Activated CD8-positive, alpha-beta memory T cell treated with anti-CD3 and anti-CD28 coated beads, Interleukin-2, amount 10 ng/mL, durations not matched to agents 7 days and 5 days (primary cell): ENCODE measurements at regions not wholly inside any gene's neighbourhood (a gene's known extent, or its start where the extent isn't known, plus 50 kb on each side); places are given as distances from the start of the nearest gene placed in this dataset.
"Not testable (repeated sequence)": the region's sequence is repeated elsewhere in the genome, so short reads cannot be mapped to it uniquely, and the experiment has no call there.

Source experiments
- ATAC-seq: fragments of 150-1000 bp; cut with Tn5 transposase; one replicate; pipeline ENCODE4 v1.10.0; 2021; ENCODE audit warnings: moderate library complexity
- CTCF ChIA-PET: fragments of 350-600 bp; sonication (Branson Sonifier 250); formaldehyde crosslinking; loops from one replicate; lab custom pipeline; 2021; ENCODE audit warnings: antibody characterized with exemption; lab: Charles Lee
- DNase-seq: peaks from one replicate; pipeline ENCODE4 v3.0.0-alpha.2; 2020
- H3K27ac Mint-ChIP-seq: one replicate; pipeline ENCODE4 v1.8.0; 2021; ENCODE audit warnings: mild to moderate bottlenecking, mixed read lengths
- H3K27me3 Mint-ChIP-seq: one replicate; pipeline ENCODE4 v1.8.0; 2021; ENCODE audit warnings: mixed read lengths
- H3K36me3 Mint-ChIP-seq: one replicate; pipeline ENCODE4 v1.8.0; 2021; ENCODE audit warnings: mild to moderate bottlenecking, mixed read lengths
- H3K4me1 Mint-ChIP-seq: one replicate; pipeline ENCODE4 v1.8.0; 2021; ENCODE audit warnings: mixed read lengths
- H3K4me3 Mint-ChIP-seq: one replicate; pipeline ENCODE4 v1.8.0; 2021; ENCODE audit warnings: mild to moderate bottlenecking, moderate library complexity, mixed read lengths
- H3K9me3 Mint-ChIP-seq: one replicate; pipeline ENCODE4 v1.8.0; 2022; ENCODE audit warnings: low read depth, mixed read lengths

DNA sequence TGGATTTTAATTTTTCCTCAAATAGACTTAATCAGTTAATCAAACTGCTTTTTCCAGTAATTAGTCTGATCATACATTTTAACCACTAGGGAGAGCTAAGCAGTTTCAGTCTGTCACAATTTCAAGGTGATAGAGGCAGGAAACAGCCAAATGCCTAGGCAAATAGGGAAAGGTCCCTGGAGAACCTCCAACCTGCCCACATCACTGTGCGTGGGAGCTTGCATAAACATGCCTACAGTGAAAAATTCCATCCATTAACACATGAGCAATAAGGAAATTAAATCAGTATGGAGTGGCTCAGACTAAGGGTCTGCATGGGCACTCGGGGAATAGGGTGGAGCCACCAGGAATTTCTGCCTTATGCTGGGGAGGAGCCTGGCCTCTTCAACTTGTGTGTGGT, 74.6 kb downstream of the AASDHPPT start:
- no peak for DNase-seq
- no peak overlapping the region for H3K27ac Mint-ChIP-seq
- no peaks in the 10 kb centered on the region for H3K36me3 Mint-ChIP-seq
- no peaks in the 10 kb centered on the region for H3K9me3 Mint-ChIP-seq
- CTCF ChIA-PET = no interaction called here
- H3K4me3 Mint-ChIP-seq = no peak overlapping the region
- no peak for ATAC-seq
- H3K27me3 Mint-ChIP-seq = peaks cover 21% of the 10 kb centered on the region
- no peaks in the 10 kb centered on the region for H3K4me1 Mint-ChIP-seq

DNA sequence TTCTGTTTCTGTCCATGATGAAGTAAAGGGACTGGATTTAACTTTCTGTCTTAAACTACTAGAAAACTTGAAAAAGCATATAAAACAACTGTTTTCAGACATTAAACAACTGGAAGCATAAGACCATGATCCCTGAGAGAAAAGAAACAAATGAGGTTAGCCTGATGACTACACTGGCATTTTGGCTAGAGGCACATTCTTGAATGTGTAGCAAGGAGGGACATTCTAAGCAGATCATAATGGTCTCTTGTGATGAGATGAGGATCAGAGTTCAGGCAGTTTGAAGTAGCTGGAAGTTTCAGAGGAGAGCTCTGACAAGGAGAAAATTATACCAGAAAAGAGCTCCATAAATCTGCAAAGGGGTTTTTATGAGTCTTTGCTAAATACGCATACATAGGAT, 75.4 kb downstream of the AASDHPPT start:
- Mint-ChIP-seq H3K27me3 (peaks cover 21% of the 10 kb centered on the region), H3K4me3 (no peak overlapping the region), H3K9me3 (no peaks in the 10 kb centered on the region), H3K36me3 (no peaks in the 10 kb centered on the region), H3K27ac (no peak overlapping the region), H3K4me1 (no peaks in the 10 kb centered on the region)
- CTCF ChIA-PET = no interaction called here
- no peak for DNase-seq
- ATAC-seq = no peak

DNA sequence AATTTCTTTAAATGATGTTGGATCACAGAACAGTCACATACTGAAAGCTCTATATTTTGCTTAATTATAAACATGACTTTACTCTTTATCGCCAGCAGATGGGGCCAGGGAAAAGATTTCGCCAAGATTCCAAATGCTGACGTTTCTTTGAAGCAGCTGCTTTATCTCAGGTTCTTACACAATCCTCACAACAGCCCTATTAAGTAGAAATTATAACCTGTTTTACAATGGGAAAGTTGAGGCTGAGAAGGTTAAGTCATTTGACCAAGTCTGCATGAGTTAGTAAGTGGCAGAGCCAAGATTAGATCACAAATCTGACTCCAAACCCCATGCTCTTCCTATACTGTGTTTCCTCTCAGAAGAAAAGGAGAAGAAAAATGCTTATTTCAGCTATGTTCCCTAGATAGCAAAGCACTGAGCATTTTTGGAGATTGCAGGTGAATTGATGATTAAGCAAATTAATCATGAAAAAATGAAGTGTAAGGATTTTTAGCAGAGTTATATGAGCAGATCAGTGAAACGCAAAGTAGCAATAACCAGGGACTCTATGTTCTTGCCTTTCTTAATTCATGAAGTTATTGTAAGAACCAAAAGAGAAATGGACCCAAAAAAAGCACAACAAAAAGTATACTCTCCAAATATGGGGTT, 79.0 kb downstream of the AASDHPPT start:
- Mint-ChIP-seq H3K9me3 (no peaks in the 10 kb centered on the region), H3K4me3 (no peak overlapping the region), H3K27ac (no peak overlapping the region), H3K27me3 (peaks cover 17% of the 10 kb centered on the region), H3K36me3 (peaks cover 5% of the 10 kb centered on the region), H3K4me1 (peaks cover 4% of the 10 kb centered on the region)
- no peak for DNase-seq
- ATAC-seq = no peak
- CTCF ChIA-PET = no interaction called here

DNA sequence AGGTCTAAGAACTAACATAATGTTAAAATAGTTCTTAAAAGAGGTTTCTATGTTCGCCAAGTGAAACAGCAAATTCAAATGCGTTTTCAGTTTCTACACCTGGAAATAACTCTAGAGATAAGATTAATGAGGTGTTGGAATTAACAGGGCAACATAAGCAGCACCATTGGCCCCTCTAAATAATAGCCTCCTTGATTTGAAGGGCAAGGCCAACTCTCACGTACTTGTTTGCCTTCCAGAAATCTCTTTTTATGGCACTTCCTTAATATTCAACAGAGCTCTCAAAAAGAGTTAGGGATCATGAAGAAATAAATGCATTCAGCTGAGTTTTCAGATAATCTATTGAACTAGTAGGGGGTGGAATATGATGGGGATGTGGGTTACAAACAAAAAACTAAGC, 80.9 kb downstream of the AASDHPPT start:
- H3K4me1 Mint-ChIP-seq = peaks cover 4% of the 10 kb centered on the region
- H3K36me3 Mint-ChIP-seq = peaks cover 11% of the 10 kb centered on the region
- peaks cover 6% of the 10 kb centered on the region for H3K27me3 Mint-ChIP-seq
- H3K4me3 Mint-ChIP-seq = no peak overlapping the region
- no peak overlapping the region for H3K27ac Mint-ChIP-seq
- CTCF ChIA-PET = no interaction called here
- H3K9me3 Mint-ChIP-seq = no peaks in the 10 kb centered on the region
- ATAC-seq (no peak), DNase-seq (no peak)

DNA sequence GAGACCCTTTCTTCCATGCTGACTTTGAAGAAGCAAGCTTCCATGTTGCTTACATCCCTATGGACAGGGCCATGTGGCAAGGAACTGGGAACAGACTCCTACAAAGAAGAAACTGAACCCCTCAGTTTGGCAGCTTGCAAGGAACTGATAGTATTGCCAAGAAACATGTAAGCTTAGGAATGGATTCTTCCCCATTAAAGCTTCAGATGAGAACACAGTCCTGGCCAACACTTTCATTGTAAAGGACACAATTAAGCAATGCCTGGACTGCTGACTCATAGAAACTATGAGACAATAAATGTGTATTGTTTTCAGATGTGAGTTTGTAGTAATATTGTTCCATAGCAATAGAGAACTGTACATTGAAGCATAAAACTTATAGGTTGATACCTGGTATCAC, 82.4 kb downstream of the AASDHPPT start:
- peaks cover 11% of the 10 kb centered on the region for H3K36me3 Mint-ChIP-seq
- ATAC-seq (no peak), DNase-seq (no peak)
- H3K27me3 Mint-ChIP-seq = peaks cover 3% of the 10 kb centered on the region
- H3K9me3 Mint-ChIP-seq = no peaks in the 10 kb centered on the region
- CTCF ChIA-PET = no interaction called here
- no peak overlapping the region for H3K4me3 Mint-ChIP-seq
- peaks cover 4% of the 10 kb centered on the region for H3K4me1 Mint-ChIP-seq
- H3K27ac Mint-ChIP-seq = no peak overlapping the region

DNA sequence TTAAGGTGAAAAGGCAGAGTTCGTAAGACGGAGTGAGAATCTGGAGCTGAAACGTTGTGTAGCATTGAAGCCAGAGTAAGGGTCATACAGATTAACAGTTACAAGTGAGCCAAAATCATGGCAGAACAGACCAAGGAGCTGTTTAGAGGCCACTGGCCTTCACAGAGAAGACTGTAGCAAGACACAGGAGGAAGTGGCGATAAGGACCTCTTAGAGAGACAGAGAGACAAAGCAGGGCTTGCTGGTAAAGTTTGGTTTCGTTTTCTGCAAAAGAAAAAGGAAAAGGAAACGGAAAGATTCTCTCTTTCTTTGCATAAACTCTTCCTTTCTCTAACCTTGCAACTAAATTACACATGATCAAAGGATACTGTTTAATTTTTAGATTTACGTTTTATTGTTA, 83.0 kb downstream of the AASDHPPT start:
- Mint-ChIP-seq H3K9me3 (no peaks in the 10 kb centered on the region), H3K4me3 (peak overlapping the region; percentile 9), H3K27ac (peak overlapping the region; percentile 8), H3K4me1 (peaks cover 4% of the 10 kb centered on the region), H3K36me3 (peaks cover 11% of the 10 kb centered on the region), H3K27me3 (peaks cover 3% of the 10 kb centered on the region)
- ATAC-seq (no peak), DNase-seq (no peak)
- CTCF ChIA-PET = no interaction called here

DNA sequence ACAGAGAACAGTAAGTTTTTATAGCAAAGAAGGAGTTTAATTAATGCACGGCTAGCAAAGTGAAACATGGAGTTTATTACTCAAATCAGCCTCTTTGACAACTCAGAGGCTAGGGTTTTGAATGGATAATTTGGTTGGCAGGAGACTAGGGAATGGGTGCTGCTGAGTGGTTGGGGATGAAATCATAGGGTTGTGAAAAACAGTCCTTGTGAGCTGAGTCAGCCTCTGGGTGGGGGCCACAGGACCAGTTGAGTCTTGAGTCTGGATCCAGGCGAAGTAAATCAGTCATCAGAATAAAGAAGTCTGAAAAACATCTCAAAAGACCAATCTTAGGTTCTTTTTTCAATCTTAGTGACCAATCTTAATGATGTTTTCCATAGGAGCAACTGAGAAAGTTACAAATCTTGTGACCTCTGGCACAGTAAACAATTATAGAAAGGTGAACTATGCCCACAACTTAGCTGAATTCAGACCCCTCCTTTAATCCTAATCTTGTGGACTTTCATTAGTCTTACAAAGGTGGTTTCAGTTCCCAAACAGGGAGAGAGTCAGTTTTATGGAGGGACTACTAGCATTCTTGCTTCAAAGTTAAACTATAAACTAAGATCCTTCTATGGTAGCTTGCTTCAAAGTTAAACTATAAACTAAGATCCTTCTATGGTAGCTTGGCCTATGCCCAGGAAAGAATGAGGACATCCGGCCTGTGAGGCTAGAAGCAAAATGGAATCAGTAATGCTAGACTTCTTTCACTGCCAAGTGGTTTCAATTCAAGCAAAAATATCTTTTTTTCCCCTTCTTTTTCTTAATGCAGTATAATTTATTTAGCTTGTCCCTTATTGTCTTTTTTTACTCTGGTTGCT, 84.5 kb downstream of the AASDHPPT start:
- ATAC-seq = no peak
- no peak overlapping the region for H3K4me3 Mint-ChIP-seq
- H3K27ac Mint-ChIP-seq = peak overlapping the region; percentile 2
- CTCF ChIA-PET = no interaction called here
- peaks cover under 1% of the 10 kb centered on the region for H3K9me3 Mint-ChIP-seq
- no peak for DNase-seq
- H3K27me3 Mint-ChIP-seq = no peaks in the 10 kb centered on the region
- peaks cover 11% of the 10 kb centered on the region for H3K36me3 Mint-ChIP-seq
- H3K4me1 Mint-ChIP-seq = peaks cover 4% of the 10 kb centered on the region

DNA sequence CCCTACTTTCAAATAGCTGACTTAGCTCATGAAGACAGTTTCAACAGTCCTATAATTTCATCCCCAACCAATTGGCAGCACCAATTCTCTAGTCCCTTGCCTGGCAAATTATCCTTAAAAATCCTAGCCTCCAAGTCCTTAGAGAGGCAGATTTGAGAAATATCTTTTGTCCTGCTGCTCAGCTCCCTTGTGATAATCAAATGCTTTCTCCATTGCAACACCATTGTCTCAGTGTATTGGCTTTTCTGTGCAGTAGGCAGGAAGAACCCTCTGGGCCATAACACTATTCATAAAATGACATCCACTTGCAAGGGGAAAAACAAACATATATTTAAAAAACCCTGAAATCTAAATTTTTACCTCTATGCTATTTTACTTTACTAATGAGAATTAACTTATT, 89.6 kb downstream of the AASDHPPT start:
- H3K4me1 Mint-ChIP-seq = no peaks in the 10 kb centered on the region
- no peak overlapping the region for H3K4me3 Mint-ChIP-seq
- H3K27me3 Mint-ChIP-seq = no peaks in the 10 kb centered on the region
- peaks cover 6% of the 10 kb centered on the region for H3K9me3 Mint-ChIP-seq
- CTCF ChIA-PET = no interaction called here
- ATAC-seq (no peak), DNase-seq (no peak)
- H3K36me3 Mint-ChIP-seq = no peaks in the 10 kb centered on the region
- no peak overlapping the region for H3K27ac Mint-ChIP-seq

DNA sequence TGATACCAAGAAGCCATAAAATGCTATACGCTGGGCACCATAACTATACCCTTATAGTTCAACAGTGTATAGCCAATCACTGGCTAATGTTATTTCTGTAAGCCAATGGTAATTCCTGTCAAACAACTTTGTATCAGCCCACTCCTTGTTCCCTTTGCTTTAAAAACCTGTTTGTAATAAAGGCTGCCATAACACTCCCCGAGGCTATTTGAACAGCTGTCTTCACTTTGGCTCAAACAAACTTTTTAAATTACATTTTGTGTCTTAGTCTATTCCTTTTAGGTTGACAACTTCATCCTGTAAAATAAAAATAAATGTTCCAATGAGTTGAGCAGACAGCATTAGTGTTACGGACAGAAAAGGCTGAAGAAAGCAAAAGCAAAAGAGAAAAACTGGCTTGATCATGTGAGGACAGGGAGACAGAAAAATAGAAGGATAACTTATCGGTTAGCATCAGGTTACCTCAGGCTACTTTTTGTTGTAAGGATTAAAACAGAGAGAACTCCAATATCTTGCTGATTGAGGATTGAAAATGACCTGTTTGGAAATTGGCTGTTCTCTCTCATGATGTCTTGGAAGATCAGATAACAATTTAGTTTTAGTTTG, 95.0 kb downstream of the AASDHPPT start:
- Mint-ChIP-seq H3K4me3 (no peak overlapping the region), H3K27me3 (no peaks in the 10 kb centered on the region), H3K9me3 (peaks cover 3% of the 10 kb centered on the region), H3K4me1 (no peaks in the 10 kb centered on the region), H3K27ac (no peak overlapping the region), H3K36me3 (no peaks in the 10 kb centered on the region)
- no peak for ATAC-seq
- CTCF ChIA-PET = no interaction called here
- no peak for DNase-seq

DNA sequence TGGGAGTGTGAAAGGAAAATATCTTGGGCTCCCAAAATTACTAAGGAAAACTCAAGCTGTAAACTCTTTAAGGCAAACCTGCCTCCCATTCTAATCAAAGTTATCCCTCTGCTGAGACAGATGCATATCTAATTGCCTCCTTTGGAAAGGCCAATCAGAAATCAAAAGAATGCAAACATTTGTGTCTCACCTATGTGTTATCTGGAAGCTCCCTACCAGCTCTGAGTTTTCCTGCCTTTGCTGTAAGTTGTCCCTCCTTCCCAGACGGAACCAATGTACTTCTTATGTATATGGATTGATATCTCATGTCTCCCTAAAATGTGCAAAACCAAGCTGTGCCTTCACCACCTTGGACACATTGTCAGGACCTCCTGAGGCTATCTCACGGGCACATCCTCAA, 95.8 kb downstream of the AASDHPPT start:
- CTCF ChIA-PET = no interaction called here
- DNase-seq = no peak
- no peaks in the 10 kb centered on the region for H3K4me1 Mint-ChIP-seq
- no peak overlapping the region for H3K27ac Mint-ChIP-seq
- no peaks in the 10 kb centered on the region for H3K27me3 Mint-ChIP-seq
- H3K4me3 Mint-ChIP-seq = no peak overlapping the region
- no peaks in the 10 kb centered on the region for H3K36me3 Mint-ChIP-seq
- no peak for ATAC-seq
- peaks cover 2% of the 10 kb centered on the region for H3K9me3 Mint-ChIP-seq

DNA sequence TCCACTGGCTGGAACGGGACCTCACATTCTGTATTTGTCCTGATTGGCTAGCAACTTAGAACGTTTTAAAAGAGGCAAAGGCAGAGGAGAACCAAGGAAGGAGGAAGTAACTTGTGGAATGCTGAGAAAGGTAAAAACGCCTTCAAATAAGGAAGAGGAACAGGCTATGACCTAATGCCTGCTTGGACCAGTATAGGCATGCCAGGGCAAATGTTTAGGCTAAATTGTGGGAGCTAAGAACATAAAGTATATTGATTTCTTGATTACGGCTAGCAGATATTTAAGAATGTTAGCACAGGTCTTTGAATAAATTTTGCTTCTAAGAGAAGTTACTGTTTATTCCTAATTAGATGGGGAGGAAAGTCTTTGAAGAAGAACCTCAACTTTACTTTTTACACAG, 96.5 kb downstream of the AASDHPPT start:
- H3K27me3 Mint-ChIP-seq, H3K4me3 Mint-ChIP-seq, ATAC-seq, CTCF ChIA-PET, DNase-seq, H3K27ac Mint-ChIP-seq, H3K9me3 Mint-ChIP-seq, H3K36me3 Mint-ChIP-seq, H3K4me1 Mint-ChIP-seq: not testable (repeated sequence)

DNA sequence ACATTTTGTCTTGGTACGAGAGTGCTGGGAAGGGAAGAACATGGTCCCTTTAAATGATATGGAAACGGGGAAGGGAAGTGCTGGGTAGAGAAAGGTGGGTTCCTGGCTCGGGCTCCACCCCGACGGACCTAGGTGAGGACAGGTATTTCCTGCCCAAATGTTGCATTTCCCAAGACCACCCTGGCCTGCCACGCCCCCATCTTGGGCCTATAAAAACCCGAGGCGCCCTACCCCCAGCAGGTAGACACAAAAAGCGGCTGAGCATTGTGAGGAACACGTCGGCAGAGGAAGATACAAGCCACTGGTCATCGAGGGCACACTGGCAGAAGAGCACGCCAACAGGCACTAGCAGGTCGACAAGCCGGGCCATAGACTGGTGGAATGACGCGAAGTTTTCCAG, 99.4 kb downstream of the AASDHPPT start:
- no peaks in the 10 kb centered on the region for H3K9me3 Mint-ChIP-seq
- DNase-seq (no peak), ATAC-seq (no peak)
- no peak overlapping the region for H3K4me3 Mint-ChIP-seq
- no peaks in the 10 kb centered on the region for H3K4me1 Mint-ChIP-seq
- H3K27me3 Mint-ChIP-seq = no peaks in the 10 kb centered on the region
- H3K36me3 Mint-ChIP-seq = no peaks in the 10 kb centered on the region
- no peak overlapping the region for H3K27ac Mint-ChIP-seq
- CTCF ChIA-PET = no interaction called here

DNA sequence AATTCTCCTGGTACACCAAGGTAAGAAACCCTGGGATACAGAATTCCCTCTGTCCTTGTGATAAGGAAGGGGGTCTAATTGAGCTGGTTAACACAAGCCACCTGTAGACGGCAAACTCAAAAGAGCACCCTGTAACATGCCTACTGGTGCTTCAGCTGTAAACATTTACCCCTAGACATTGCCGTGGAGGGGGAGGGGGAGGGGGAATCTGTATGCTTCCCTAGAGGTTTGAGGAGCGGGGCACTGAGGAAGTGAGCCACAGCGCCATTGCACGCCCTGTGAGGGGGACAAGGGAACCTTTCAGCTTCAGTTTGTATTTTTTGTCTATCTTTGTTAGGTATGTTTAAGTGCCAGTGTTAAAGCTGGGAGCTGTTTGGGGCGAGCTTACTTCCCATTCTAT, 99.8 kb downstream of the AASDHPPT start:
- Mint-ChIP-seq H3K36me3 (no peaks in the 10 kb centered on the region), H3K27me3 (no peaks in the 10 kb centered on the region), H3K27ac (no peak overlapping the region), H3K4me1 (no peaks in the 10 kb centered on the region), H3K9me3 (no peaks in the 10 kb centered on the region), H3K4me3 (no peak overlapping the region)
- no peak for DNase-seq
- no peak for ATAC-seq
- CTCF ChIA-PET = no interaction called here

DNA sequence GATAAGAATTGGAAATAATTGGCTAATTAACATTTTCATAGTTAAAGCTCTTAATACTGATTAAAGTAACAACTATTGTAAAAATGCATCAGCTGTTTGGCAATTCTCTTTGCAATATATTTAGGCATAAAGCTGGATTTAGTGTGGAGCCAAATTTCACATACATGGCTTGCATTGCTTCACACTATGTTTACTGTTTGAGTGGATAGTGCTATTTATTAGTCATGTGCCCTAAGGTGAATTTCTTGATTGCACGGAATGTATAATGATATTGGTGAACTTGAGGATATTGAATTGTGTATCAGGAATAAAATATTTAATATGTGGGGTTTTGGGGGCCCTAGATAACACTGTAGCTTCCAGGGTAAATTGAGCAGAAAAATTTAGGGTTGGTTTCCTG, 100.9 kb downstream of the AASDHPPT start:
- Mint-ChIP-seq H3K4me3 (no peak overlapping the region), H3K36me3 (no peaks in the 10 kb centered on the region), H3K27ac (no peak overlapping the region), H3K9me3 (no peaks in the 10 kb centered on the region), H3K27me3 (no peaks in the 10 kb centered on the region), H3K4me1 (no peaks in the 10 kb centered on the region)
- CTCF ChIA-PET = no interaction called here
- DNase-seq = no peak
- ATAC-seq = no peak
